Fibroblast of mammary gland (primary cell): ENCODE measurements at regions not wholly inside any gene's neighbourhood (a gene's known extent, or its start where the extent isn't known, plus 50 kb on each side); places are given as distances from the start of the nearest gene placed in this dataset.

Experiments used
- DNase-seq: peaks from one replicate; pipeline ENCODE4 v3.0.0-alpha.2; 2010; ENCODE audit warnings: low read depth
- H3K4me3 ChIP-seq: 2 replicates; pipeline ENCODE4 v1.5.1; 2011; ENCODE audit warnings: low read depth, mild to moderate bottlenecking, low read length, moderate library complexity; ENCODE audit not compliant: control insufficient read depth
- CTCF ChIP-seq: conservative IDR thresholded peaks from 2 replicates; pipeline ENCODE4 v1.5.1; 2011; ENCODE audit warnings: low read depth, low read length, inconsistent platforms; ENCODE audit not compliant: control insufficient read depth, insufficient read depth

GRCh38 chr3:13136426-13136825, 63.2 kb upstream of the IQSEC1 start:
- TF ChIP-seq CTCF, result no peak
- H3K4me3 ChIP-seq, result no peak overlapping the region
- no peak for DNase-seq

- TF ChIP-seq CTCF, result no peak
- no peak for DNase-seq
- H3K4me3 ChIP-seq, result no peak overlapping the region
Measured at GRCh38 chr3:13135811-13136321, 62.6 kb upstream of the IQSEC1 start.

- TF ChIP-seq CTCF, result no peak
- no peak overlapping the region for H3K4me3 ChIP-seq
- DNase-seq, result no peak
Measured at GRCh38 chr3:13135251-13135810, 62.1 kb upstream of the IQSEC1 start.

- TF ChIP-seq CTCF, result no peak
- no peak overlapping the region for H3K4me3 ChIP-seq
- no peak for DNase-seq
Measured at GRCh38 chr3:13134879-13135206, 61.6 kb upstream of the IQSEC1 start.

- no peak for TF ChIP-seq CTCF
- H3K4me3 ChIP-seq, result no peak overlapping the region
- no peak for DNase-seq
Measured at GRCh38 chr3:13134166-13134878, 61.1 kb upstream of the IQSEC1 start.

GRCh38 chr3:13133471-13133981, 60.3 kb upstream of the IQSEC1 start:
- DNase-seq, result no peak
- H3K4me3 ChIP-seq, result no peak overlapping the region
- TF ChIP-seq CTCF, result no peak
